GM12878 (cell line): ENCODE measurements at regions not wholly inside any gene's neighbourhood (a gene's known extent, or its start where the extent isn't known, plus 50 kb on each side); places are given as distances from the start of the nearest gene placed in this dataset.

Source experiments
- CEBPB ChIP-seq, 2 experiments: fragments of 150-350 bp in 1 of 2; IDR thresholded peaks; 2 replicates each; pipeline ENCODE4 v1.6.1; 2012 to 2014; ENCODE audit warnings: low read depth in 2 of 2, low read length in 2 of 2, borderline replicate concordance in 1 of 2, inconsistent platforms in 1 of 2
- CHD4 ChIP-seq: fragments of 200-600 bp; sonication (generic); IDR thresholded peaks from 2 replicates; pipeline ENCODE4 v1.6.1; 2016; ENCODE audit warnings: mild to moderate bottlenecking
- CREM ChIP-seq: IDR thresholded peaks from 2 replicates; pipeline ENCODE4 v1.6.1; 2014; ENCODE audit warnings: antibody characterized with exemption, low read depth
- CTCF ChIP-seq, 3 experiments: IDR thresholded peaks in 2 of 3; conservative IDR thresholded peaks in 1 of 3; 2 replicates each; pipeline ENCODE4 v1.5.1; 2011; ENCODE audit warnings: low read depth in 3 of 3, low read length in 3 of 3, mild to moderate bottlenecking in 3 of 3, control low read depth in 2 of 3, moderate library complexity in 2 of 3, inconsistent platforms in 1 of 3, mixed read lengths in 1 of 3; ENCODE audit not compliant: control insufficient read depth in 2 of 3, insufficient read depth in 1 of 3; ENCODE audit errors: extremely low read depth in 1 of 3
- IRF4 ChIP-seq: IDR thresholded peaks from 2 replicates; pipeline ENCODE4 v1.6.1; 2011; ENCODE audit warnings: low read depth, low read length
- NFYB ChIP-seq: IDR thresholded peaks from 2 replicates; pipeline ENCODE4 v1.6.1; 2011; ENCODE audit warnings: low read depth, mild to moderate bottlenecking, low read length, improper control_type of control experiment, moderate library complexity; ENCODE audit not compliant: insufficient read depth
- PBX3 ChIP-seq: IDR thresholded peaks from 2 replicates; pipeline ENCODE4 v1.6.1; 2011; ENCODE audit warnings: mild to moderate bottlenecking, low read depth, low read length, moderate library complexity; ENCODE audit not compliant: insufficient replicate concordance
- PKNOX1 ChIP-seq: fragments of 450-650 bp; IDR thresholded peaks from 2 replicates; pipeline ENCODE4 v1.6.1; 2016; ENCODE audit warnings: mild to moderate bottlenecking
- POLR2A ChIP-seq: IDR thresholded peaks from 2 replicates; pipeline ENCODE4 v1.6.1; 2011; ENCODE audit warnings: low read depth, mild to moderate bottlenecking, low read length
- POLR2AphosphoS5 ChIP-seq: IDR thresholded peaks from 2 replicates; pipeline ENCODE4 v1.6.1; 2011; ENCODE audit warnings: mild to moderate bottlenecking, low read length, inconsistent platforms
- RAD51 ChIP-seq: fragments of 450-650 bp; IDR thresholded peaks from 2 replicates; pipeline ENCODE4 v1.6.1; 2016; ENCODE audit warnings: moderate library complexity, mild to moderate bottlenecking, inconsistent platforms
- SIX5 ChIP-seq: IDR thresholded peaks from 2 replicates; pipeline ENCODE4 v1.6.1; 2011; ENCODE audit warnings: mild to moderate bottlenecking, low read depth, low read length, moderate library complexity; ENCODE audit not compliant: severe bottlenecking
- SP1 ChIP-seq: IDR thresholded peaks from one replicate; pipeline ENCODE4 v1.6.1; 2011; ENCODE audit warnings: low read depth, low read length

- no peak for TF ChIP-seq IRF4
- TF ChIP-seq POLR2AphosphoS5, result no peak
- no peak for TF ChIP-seq CEBPB (IDR thresholded peaks at IDR 0.05; ENCODE audit: borderline replicate concordance in 1 of 2, low read depth in 2 of 2, low read length in 2 of 2)
- no peak for TF ChIP-seq CTCF (IDR thresholded peaks at IDR 0.05 in 2 of 3, conservative IDR thresholded peaks at IDR 0.05 in 1 of 3; ENCODE audit: control insufficient read depth in 2 of 3, extremely low read depth in 1 of 3, insufficient read depth in 1 of 3, low read depth in 3 of 3, low read length in 3 of 3)
- TF ChIP-seq PKNOX1, result no peak
- no peak for TF ChIP-seq CREM
- TF ChIP-seq NFYB, result no peak
- TF ChIP-seq RAD51, result no peak
- no peak for TF ChIP-seq CHD4
- TF ChIP-seq PBX3, result no peak
- TF ChIP-seq SP1, result no peak
- no peak for TF ChIP-seq POLR2A
- no peak for TF ChIP-seq SIX5
Observed at GRCh38 chr9:90961375-90961774, 159.8 kb downstream of the SYK start.
